ENCODE measurements at regions not wholly inside any gene's neighbourhood (a gene's known extent, or its start where the extent isn't known, plus 50 kb on each side); places are given as distances from the start of the nearest gene placed in this dataset.

DNA sequence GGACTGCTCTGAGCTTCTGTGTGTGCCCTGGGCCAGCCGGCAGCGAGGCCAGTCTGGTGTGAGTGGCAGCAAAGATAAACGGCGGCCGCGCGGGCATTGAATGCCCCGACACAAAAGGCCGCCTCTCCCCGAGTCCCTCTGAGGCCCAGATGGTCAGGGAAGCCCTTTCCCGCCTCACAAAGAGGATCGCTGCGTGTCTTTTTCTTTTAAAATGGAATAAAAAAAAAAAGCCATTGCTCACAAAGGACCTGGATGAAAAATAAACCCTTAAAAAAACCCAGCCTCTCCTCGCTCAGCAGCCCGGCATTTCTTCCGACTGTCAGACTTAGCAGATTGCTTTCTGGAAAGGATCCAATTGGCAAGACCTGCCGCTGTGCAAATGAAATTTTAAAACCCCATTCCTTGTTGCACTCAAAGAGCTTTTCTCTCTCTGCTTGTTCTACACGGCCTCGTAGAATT, 578.7 kb downstream of the BCOR start:
- H3K79me2 ChIP-seq (ENCODE audit: insufficient read depth) = no peaks in the 10 kb centered on the region
- peak; percentile 55 for DNase-seq
- H3K4me2 ChIP-seq = no peak overlapping the region
- no peaks in the 10 kb centered on the region for H3F3A ChIP-seq (replicated peaks; ENCODE audit: insufficient read depth)
- ChIA-PET CTCF (interaction anchor here (0.6 to 0.7 kb wide), 2 partner anchors 15 to 367 kb away, joined by 3 read pairs; no protein-coding TSS in a partner anchor), POLR2A (interaction anchor here (1.0 kb wide), 1 partner anchor 212 kb away, joined by 3 read pairs; no protein-coding TSS in a partner anchor)
- H3K36me3 ChIP-seq (replicated peaks in 1 of 2; ENCODE audit: control insufficient read depth in 1 of 2, insufficient read depth in 2 of 2, low read length in 1 of 2) = no peaks in the 10 kb centered on the region
- H3K9ac ChIP-seq = no peak overlapping the region
- H3K4me3 ChIP-seq (ENCODE audit: low read depth in 2 of 2, low read length in 1 of 2) = no peak overlapping the region
- H3K27ac ChIP-seq (ENCODE audit: low read depth in 2 of 2, low read length in 1 of 2) = peak overlapping the region in 1 of 2 experiments; percentile 88; a peak in 2 of 4 replicates
- no peaks in the 10 kb centered on the region for H4K20me1 ChIP-seq (ENCODE audit: insufficient read depth)
- no peaks in the 10 kb centered on the region for H3K9me3 ChIP-seq
- 3% methylated on average over 16 of the region's 19 CpGs for WGBS (ENCODE audit: low lambda C conversion rate)
- peaks cover 0 to 26% of the 10 kb centered on the region in 2 experiments; a peak in 1 of 4 replicates for H3K4me1 ChIP-seq (ENCODE audit: control insufficient read depth in 1 of 2, insufficient read depth in 2 of 2, low read depth in 1 of 2, low read length in 1 of 2)
- H3K9me2 ChIP-seq = no peaks in the 10 kb centered on the region
- TF ChIP-seq GABPA (IDR thresholded peaks at IDR 0.05; ENCODE audit: low read depth) (no peak), EZH2phosphoT487 (IDR thresholded peaks at IDR 0.05; ENCODE audit: borderline replicate concordance, low read depth) (no peak), FOSL2 (IDR thresholded peaks at IDR 0.05; ENCODE audit: borderline replicate concordance, low read depth) (no peak), RCOR1 (IDR thresholded peaks at IDR 0.05; ENCODE audit: low read length) (no peak), ELF1 (IDR thresholded peaks at IDR 0.05) (no peak), SMC3 (IDR thresholded peaks at IDR 0.05; ENCODE audit: low read depth, low read length) (no peak), GATA2 (CRISPR knock-in tag; IDR thresholded peaks at IDR 0.05) (peak; percentile 29; the same call in 1 of the 2 replicates)
- TF ChIP-seq, protein P1, sequence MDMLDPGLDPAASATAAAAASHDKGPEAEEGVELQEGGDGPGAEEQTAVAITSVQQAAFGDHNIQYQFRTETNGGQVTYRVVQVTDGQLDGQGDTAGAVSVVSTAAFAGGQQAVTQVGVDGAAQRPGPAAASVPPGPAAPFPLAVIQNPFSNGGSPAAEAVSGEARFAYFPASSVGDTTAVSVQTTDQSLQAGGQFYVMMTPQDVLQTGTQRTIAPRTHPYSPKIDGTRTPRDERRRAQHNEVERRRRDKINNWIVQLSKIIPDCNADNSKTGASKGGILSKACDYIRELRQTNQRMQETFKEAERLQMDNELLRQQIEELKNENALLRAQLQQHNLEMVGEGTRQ (IDR thresholded peaks at IDR 0.05; ENCODE audit: borderline replicate concordance, low read depth, low read length) = no peak
- TF ChIP-seq, protein P2, sequence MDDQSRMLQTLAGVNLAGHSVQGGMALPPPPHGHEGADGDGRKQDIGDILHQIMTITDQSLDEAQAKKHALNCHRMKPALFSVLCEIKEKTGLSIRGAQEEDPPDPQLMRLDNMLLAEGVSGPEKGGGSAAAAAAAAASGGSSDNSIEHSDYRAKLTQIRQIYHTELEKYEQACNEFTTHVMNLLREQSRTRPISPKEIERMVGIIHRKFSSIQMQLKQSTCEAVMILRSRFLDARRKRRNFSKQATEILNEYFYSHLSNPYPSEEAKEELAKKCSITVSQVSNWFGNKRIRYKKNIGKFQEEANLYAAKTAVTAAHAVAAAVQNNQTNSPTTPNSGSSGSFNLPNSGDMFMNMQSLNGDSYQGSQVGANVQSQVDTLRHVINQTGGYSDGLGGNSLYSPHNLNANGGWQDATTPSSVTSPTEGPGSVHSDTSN (IDR thresholded peaks at IDR 0.05) = no peak
- H2AFZ ChIP-seq (ENCODE audit: low read depth) = no peak overlapping the region
- H3K27me3 ChIP-seq (ENCODE audit: insufficient read depth) = peaks cover 23% of the 10 kb centered on the region; the same call in 1 of the 2 replicates

DNA sequence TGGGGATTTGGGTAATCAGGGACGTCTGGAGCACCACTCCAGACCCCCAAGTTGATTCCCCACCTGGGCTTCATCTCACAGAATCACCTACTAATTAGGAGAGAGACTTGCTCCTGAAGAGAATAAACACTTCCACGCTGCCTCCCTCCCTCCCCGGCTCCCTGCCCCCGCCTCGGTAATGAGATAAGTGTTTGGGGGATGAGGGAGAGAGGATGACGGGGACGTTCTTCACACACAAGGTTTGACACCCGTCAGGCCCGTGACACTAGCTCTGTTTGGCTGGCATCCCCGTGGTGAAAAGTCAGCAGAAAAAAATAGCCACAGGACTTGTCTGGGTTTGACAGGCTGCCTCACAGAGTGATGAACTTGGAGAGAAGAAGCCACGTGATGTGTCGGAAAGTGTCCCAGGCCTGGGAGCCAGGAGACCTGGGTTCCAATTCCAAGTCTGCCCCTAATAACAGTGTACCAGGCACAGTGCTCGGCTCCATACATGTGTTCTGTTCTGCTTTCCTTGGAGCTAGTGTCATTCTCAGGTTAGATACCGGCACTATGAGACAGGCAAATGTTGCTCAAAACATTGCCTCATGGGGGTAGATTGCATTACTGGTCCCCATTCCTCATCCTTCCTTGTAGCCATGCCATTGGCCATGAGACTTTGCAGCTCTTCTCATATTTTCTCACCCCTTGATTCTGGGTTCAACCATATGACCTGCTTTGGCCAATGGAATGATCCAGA, 578.0 kb downstream of the BCOR start:
- H3K79me2 ChIP-seq (ENCODE audit: insufficient read depth) = no peaks in the 10 kb centered on the region
- H3K4me1 ChIP-seq (ENCODE audit: control insufficient read depth in 1 of 2, insufficient read depth in 2 of 2, low read depth in 1 of 2, low read length in 1 of 2) = peaks cover 0 to 26% of the 10 kb centered on the region in 2 experiments; a peak in 1 of 4 replicates
- ChIA-PET CTCF (interaction anchor here (0.7 to 1.2 kb wide), 2 partner anchors 17 to 368 kb away, joined by 3 to 5 read pairs; no protein-coding TSS in a partner anchor), POLR2A (interaction anchor here (1.0 kb wide), 1 partner anchor 211 kb away, joined by 3 read pairs; no protein-coding TSS in a partner anchor)
- H3K9ac ChIP-seq = no peak overlapping the region
- H3K4me2 ChIP-seq = no peak overlapping the region
- no peak overlapping the region for H3K4me3 ChIP-seq (ENCODE audit: low read depth in 2 of 2, low read length in 1 of 2)
- no peaks in the 10 kb centered on the region for H4K20me1 ChIP-seq (ENCODE audit: insufficient read depth)
- no peaks in the 10 kb centered on the region for H3F3A ChIP-seq (replicated peaks; ENCODE audit: insufficient read depth)
- peaks cover 23% of the 10 kb centered on the region; the same call in 1 of the 2 replicates for H3K27me3 ChIP-seq (ENCODE audit: insufficient read depth)
- no peak overlapping the region for H2AFZ ChIP-seq (ENCODE audit: low read depth)
- H3K9me2 ChIP-seq = no peaks in the 10 kb centered on the region
- no peak for DNase-seq
- no peaks in the 10 kb centered on the region for H3K9me3 ChIP-seq
- H3K27ac ChIP-seq (ENCODE audit: low read depth in 2 of 2, low read length in 1 of 2) = peak overlapping the region in 1 of 2 experiments; percentile 88; a peak in 2 of 4 replicates
- no peaks in the 10 kb centered on the region for H3K36me3 ChIP-seq (replicated peaks in 1 of 2; ENCODE audit: control insufficient read depth in 1 of 2, insufficient read depth in 2 of 2, low read length in 1 of 2)
- TF ChIP-seq CHD2 (IDR thresholded peaks at IDR 0.05; ENCODE audit: low read length, partially characterized antibody) (no peak), GATA2 (CRISPR knock-in tag; IDR thresholded peaks at IDR 0.05) (no peak), MEF2A (IDR thresholded peaks at IDR 0.05; ENCODE audit: borderline replicate concordance, low read depth) (no peak), RAD21 (IDR thresholded peaks at IDR 0.05; ENCODE audit: low read length) (no peak), FOXJ3 (CRISPR knock-in tag; IDR thresholded peaks at IDR 0.05) (peak; percentile 20; the same call in 1 of the 2 replicates)
- TF ChIP-seq, protein P2 (IDR thresholded peaks at IDR 0.05) = no peak
- WGBS (ENCODE audit: low lambda C conversion rate) = 29% methylated on average over 14 of the region's 14 CpGs
